Breast epithelium (tissue), 3 donors: ENCODE measurements at regions not wholly inside any gene's neighbourhood (a gene's known extent, or its start where the extent isn't known, plus 50 kb on each side); places are given as distances from the start of the nearest gene placed in this dataset.

ENCODE experiments used
- POLR2A ChIP-seq: fragments of 450-650 bp; IDR thresholded peaks from one replicate; pipeline ENCODE4 v1.6.1; 2016; ENCODE audit warnings: antibody characterized with exemption, mild to moderate bottlenecking, moderate library complexity
- POLR2AphosphoS5 ChIP-seq, 3 donors: sonication (generic); formaldehyde crosslinking; IDR thresholded peaks; one replicate each; pipeline ENCODE4 v1.6.1; 2017; ENCODE audit warnings: antibody characterized with exemption in 3 of 3
- TF ChIP-seq, protein P1 (sequence below), 3 donors: fragments of 450-650 bp; IDR thresholded peaks; one replicate each; pipeline ENCODE4 v1.5.1; 2016 to 2017; ENCODE audit warnings: antibody characterized with exemption in 3 of 3, mild to moderate bottlenecking in 3 of 3, moderate library complexity in 3 of 3

DNA sequence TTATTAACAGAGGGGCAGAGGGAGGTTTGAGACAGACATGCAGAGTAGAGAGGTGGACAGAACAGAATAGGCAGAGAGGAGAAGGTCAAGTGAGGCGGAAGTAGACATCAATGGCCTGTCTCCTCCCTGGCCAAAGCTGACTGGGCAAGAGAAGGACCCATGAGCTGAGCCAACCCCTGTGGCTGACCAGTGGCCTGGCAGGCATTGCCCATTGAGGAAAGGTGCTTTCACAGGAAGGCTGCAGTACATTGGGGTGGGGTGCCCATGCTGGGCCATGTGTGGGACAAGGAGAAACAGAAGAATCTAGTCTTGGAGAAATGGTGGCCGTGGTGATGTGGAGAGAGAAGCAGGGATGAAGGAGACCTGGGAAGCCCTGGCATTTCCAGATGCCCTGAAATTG is 76.0 kb downstream of the MYEOV start:
- TF ChIP-seq, protein P1, sequence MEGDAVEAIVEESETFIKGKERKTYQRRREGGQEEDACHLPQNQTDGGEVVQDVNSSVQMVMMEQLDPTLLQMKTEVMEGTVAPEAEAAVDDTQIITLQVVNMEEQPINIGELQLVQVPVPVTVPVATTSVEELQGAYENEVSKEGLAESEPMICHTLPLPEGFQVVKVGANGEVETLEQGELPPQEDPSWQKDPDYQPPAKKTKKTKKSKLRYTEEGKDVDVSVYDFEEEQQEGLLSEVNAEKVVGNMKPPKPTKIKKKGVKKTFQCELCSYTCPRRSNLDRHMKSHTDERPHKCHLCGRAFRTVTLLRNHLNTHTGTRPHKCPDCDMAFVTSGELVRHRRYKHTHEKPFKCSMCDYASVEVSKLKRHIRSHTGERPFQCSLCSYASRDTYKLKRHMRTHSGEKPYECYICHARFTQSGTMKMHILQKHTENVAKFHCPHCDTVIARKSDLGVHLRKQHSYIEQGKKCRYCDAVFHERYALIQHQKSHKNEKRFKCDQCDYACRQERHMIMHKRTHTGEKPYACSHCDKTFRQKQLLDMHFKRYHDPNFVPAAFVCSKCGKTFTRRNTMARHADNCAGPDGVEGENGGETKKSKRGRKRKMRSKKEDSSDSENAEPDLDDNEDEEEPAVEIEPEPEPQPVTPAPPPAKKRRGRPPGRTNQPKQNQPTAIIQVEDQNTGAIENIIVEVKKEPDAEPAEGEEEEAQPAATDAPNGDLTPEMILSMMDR (IDR thresholded peaks at IDR 0.05), result no peak
- TF ChIP-seq POLR2AphosphoS5 (IDR thresholded peaks at IDR 0.05), result no peak
- no peak for TF ChIP-seq POLR2A
